Mucosa of gallbladder (tissue), 1 donor: ENCODE measurements at regions not wholly inside any gene's neighbourhood (a gene's known extent, or its start where the extent isn't known, plus 50 kb on each side); places are given as distances from the start of the nearest gene placed in this dataset.
"Not testable (repeated sequence)": the region's sequence is repeated elsewhere in the genome, so short reads cannot be mapped to it uniquely, and the experiment has no call there.

Source experiments
- DNase-seq: peaks from one replicate; pipeline ENCODE4 v3.0.0-alpha.2; 2020; ENCODE audit warnings: low spot score
- donor health status: DM: no; HTN: no; CAD: no.

DNA sequence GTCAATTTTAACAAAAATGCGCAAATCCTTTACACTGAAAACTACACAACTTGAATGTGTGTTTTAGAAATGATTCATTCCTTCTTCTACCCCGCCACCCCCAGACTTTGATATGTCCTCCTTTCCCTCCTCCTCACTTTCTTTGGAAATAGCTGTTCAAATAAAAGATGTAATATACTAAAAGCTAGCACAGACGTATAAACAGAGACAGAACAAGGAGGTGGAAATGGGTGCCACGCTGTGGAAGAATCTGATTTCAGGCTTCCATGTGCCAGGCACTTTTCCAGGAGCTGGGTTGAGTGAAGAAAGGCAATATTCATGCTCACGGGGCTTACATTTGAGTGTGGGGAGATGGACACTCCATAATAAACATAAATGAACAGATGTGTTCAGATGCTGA lies 246.6 kb downstream of the ZNF92 start:
- not testable (repeated sequence) for DNase-seq

DNA sequence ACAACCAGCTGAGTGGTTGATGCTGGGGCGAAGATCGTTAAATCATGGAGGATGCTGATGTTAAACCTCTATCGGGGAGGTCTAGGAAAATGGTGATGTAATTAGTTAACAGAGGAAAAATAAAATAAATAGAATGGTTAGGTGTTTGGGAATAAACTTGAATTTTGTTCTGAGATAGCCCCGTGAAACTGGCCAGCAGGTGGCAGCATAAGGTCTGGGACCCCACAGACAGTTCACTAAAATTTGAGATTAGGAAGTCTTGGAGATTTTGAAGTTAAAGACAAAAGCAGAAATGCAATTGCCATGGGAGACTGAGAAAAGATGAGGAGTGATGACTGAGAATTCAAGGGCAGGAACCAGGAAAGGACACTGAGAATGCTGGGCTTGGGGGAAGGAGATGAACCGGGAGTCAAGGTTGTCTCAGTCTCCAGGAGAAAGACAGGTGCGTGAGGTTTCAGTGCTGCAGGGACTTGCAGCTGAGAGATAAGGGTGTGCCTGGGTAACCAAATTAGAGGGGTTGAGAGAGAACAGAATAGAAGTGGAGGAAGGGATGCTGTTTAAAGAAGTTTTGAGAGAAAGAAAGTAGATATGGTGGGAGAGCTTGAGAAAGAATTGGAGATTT lies 248.0 kb downstream of the ZNF92 start:
- peak; percentile 38 for DNase-seq

DNA sequence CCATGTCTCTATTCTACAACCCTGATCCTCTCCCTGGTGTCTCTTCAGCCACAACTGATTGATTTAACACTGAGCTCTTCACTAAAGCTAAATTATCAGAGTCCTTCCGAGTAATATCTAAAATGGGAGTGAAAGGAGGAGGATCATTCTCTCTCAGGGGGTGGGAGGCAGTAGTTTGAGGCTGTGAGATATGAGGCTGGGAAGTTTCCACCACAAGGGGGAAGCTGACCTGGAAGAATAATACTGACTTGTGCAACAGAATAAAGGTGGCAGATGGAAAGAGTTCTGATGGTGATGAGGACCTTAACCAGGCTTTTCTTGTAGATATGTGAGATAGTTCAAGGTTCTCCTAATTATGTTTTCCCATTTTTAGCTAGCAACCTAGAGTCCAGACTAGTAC lies 241.6 kb upstream of the VKORC1L1 start:
- not testable (repeated sequence) for DNase-seq

DNA sequence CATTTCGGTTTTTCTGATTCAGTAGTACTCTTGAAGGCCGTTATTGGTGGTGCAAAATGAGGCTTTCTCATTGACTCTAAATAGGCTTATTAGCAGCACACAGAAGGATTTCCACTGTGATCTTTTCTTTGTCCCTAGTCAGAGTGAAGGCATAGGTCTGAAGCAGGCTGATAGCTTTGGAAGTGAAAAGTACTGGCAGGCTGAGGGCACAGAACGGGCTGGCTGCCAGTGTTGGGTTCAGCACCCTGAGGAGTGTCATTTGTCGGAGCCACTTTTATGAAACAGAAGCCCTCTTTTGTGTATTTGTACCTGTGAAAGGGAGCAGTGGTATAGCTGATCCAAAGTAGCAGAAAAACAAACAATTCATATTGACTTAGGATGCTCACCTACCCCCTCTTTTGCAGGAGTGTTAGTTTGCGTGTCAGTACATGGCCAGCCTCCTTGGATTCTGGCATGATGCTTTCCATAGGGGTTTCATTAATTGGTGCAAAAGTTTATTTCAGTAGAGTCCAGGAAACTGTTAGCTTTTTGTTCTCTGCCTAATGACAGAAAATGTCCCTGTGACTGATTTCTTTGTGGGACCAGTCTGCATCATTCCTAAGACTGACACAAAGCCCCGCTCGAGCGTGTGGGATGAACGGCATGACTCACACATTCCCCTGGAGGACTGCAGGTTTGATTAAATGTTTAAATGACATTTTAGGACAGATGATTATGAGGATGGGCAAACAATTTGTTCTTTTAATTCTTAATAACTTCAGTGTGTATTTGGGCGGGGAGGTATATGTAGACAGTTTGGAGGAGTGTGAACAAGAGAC lies 239.1 kb upstream of the VKORC1L1 start:
- not testable (repeated sequence) for DNase-seq

DNA sequence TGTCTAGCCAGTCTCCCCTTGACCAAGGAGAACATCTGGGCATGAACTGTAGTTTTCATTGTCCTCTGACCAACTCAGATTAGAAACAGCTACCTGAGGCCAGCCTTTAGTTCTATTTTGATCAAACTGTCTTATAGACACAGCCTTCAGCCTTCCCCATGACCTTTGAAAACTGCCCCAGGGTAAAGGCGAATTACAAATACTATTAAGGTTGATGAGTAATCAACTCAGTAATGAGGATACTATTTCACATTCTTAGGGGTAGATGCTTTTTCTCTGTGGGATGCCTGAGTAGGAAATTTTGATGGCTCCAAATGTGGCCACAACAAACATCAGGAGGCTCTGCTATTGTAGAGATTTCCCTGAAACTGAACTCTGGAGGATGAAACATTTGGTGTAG lies 234.0 kb upstream of the VKORC1L1 start:
- DNase-seq: not testable (repeated sequence)

DNA sequence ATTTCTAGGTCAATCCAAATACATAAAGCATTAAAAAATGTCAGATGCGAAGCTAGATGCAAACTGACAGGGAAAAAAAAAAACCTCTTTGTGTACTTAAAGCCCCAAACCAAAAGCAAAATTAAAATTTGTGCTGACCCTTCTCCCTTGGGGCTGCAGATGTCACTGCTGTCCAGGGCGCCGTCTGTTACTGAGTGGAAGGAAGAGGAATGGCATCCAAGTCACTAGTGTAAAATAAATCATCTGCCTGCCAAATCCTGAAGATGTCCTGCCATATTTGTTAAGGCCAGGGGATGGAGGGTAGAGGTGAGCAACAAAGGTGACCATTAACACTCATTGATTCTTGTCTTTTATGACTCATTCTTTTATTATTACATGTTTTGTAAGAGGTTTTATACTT lies 233.2 kb upstream of the VKORC1L1 start:
- not testable (repeated sequence) for DNase-seq

DNA sequence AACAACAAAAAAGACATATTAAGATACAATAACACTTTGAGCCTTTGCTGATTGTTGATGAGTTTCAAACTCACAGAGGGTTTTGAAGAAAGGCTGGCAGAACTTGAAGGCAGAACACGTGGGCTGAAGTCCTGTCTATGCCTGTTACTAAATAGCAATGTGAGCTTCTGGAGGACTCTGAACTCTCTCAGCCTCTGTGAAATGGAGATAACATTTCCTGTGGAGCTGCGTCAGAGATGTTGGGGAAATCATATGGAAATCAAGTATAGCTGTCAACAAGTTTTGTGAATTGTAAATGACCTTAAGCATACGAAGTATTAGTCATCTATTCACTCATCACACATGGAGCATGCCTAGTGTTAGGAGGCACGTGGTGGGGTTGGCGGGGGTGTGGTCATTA lies 229.4 kb upstream of the VKORC1L1 start:
- not testable (repeated sequence) for DNase-seq

DNA sequence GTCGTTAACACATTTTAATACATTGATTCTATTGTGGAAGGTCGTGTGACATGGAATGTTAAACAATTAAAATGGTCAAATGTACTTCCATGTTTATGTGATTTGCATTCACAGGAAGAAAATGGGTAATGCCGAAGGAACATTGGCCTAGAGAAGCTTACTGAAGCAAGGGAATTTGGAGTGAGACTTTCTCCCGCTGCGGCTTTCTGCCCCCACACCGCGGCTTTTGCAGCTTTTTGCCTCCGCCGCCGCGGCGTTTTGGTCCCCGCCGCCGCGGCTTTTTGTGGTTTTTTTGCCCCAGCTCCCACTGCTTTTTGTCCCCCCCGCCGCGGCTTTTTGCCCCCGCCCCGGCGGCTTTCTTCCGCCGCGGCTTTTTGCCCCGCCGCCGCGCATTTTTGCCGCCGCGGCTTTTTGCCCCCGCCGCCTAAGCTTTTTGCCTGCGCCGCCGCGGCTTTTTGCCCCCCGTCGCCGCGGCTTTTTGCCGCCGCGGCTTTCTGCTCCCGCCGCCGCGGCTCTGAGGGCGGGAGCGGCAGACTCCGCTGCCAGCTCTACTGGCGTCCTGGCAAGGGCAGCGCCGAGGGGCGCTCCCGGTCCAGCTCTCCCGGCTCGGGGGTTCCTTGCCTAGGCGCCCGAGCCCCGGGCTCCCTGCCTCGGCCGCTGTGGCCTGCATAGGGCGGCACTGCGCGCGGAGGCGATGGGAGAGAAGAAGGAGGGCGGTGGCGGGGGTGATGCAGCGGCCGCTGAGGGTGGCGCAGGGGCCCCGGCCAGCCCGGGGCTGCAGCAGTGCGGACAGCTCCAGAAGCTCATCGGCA lies 225.5 kb upstream of the VKORC1L1 start:
- not testable (repeated sequence) for DNase-seq

DNA sequence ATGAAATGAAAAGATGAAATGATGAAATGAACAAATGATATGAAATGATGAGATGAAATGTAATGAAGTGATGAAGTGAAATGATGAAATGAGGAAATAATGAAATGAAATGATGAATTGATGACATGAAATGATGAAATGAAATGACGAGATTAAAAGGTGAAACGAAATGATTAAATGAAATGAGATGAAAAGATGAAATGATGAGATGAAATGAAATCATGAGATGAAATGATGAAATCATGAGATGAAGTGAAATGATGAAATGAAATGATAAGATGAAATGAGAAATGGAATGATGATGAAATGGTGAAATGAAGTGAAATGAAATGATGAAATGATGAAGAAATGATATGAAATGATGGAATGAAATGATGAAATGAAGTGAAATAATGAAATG lies 221.7 kb upstream of the VKORC1L1 start:
- DNase-seq: not testable (repeated sequence)

DNA sequence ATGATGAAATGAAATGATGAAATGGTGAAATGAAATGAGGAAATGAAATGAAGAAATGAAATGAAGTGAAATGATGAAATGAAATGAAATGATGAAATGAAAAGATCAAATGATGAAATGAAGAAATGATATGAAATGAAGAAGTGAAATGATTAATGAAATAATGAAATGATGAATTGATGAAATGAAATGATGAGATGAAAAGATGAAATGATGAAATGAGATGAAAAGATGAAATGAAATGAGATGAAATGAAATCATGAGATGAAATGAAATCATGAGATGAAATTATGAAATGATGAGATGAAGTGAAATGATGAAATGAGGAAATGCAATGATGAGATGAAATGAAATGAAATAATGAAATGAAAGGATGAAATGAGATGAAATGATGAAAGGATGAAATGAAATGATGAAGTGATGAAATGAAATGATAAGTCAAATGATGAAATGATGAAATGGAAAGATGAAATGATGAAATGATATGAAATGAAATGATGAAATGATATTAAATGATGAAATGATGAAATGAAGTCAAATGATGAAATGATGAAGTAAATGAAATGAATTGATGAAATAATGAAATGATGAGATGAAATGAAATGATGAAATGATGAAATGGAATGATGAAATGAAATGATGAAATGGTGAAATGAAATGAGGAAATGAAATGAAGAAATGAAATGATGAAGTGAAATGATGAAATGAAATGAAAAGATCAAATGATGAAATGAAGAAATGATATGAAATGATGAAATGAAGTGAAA lies 220.9 kb upstream of the VKORC1L1 start:
- DNase-seq: not testable (repeated sequence)

DNA sequence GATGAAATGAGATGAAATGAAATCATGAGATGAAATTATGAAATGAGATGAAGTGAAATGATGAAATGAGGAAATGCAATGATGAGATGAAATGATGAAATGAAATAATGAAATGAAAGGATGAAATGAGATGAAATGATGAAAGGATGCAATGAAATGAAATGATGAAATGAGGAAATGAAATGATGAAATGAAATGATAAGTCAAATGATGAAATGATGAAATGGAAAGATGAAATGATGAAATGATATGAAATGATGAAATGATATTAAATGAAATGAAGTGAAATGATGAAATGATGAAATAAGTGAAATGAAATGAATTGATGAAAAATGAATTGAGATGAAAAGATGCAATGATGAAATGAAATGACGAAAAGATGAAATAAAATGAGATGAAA lies 220.2 kb upstream of the VKORC1L1 start:
- not testable (repeated sequence) for DNase-seq

DNA sequence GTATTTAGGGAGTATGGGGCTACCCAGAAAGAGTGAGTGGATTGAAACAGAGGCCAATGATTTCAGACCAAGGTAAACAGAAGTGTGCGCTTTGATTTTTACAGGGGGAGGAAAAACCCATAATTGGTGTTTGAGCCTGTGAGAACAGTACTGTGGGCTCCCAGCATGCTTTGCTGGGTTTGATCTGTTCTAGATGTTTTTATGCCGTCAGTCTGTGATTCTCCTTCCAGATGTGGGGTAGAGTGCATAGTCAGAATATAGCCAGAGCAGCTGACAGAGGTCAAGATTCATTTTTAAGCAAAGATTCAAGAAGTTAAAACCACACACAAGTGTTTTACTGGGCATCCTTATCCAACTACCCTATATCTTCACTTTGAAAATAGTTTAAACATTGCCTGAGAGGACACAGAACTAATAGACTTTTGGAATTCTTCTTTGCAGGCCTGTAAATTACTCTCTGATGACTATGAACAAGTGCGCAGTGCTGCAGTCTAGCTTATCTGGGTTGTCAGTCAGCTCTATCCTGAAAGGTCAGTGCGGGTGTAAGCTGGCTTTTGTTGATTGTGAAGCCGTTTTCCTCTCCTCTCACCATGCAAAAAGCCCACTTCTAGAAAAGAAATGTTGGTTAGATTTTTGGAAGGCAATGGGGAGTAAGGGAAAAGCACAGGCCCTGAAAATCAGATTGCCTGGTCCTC lies 216.2 kb upstream of the VKORC1L1 start:
- DNase-seq: not testable (repeated sequence)

DNA sequence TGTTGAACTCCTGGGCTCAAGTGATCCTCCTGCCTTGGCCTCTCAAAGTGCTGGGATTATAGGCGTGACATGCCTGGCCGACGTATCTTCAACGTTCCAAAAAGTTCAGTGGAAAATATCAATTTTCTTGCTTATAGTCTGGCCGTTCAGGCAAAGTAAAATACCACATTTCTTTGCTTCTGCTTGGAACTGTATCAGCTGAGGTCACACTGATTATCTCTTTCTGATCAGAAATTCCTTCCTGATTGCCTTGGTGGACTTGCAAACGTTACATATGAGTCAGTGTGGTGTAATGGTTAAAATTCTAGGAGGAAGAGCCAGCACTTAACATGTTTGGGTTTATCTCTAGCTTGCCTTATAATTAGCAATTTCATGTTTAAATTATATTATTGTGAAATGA lies 189.5 kb upstream of the VKORC1L1 start:
- not testable (repeated sequence) for DNase-seq

DNA sequence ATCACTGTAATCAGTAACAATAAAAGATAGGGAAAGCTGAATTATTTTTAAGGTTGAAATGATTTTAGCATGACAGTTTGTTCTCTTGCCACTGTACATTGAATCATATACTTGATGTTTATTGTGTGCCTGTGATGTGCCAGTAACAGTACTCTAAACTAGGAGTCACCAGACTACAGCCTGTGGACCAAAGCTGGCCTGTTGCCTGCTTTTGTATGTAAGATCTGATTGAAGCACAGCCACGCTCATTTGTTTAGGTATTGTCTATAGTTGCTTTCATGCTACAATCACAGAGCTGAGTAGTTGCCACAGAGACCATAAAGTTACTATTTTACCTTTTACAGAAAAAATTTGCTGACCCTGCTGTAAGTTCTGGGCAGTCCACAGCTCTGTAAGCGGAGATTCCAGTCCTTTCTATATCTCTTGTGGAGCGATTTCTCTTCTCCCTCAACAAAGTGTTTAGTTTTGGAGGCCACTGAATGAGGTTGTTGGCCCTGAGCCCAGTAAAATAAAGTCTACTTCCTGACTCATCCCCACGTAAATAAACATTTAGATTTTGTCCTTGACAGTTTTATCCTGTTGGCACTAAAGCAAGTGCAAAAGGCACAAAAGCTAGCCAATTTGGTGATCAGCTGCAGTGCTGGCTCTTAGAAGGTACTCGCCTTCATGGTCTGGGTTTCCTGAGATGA lies 173.7 kb upstream of the VKORC1L1 start:
- DNase-seq: not testable (repeated sequence)

DNA sequence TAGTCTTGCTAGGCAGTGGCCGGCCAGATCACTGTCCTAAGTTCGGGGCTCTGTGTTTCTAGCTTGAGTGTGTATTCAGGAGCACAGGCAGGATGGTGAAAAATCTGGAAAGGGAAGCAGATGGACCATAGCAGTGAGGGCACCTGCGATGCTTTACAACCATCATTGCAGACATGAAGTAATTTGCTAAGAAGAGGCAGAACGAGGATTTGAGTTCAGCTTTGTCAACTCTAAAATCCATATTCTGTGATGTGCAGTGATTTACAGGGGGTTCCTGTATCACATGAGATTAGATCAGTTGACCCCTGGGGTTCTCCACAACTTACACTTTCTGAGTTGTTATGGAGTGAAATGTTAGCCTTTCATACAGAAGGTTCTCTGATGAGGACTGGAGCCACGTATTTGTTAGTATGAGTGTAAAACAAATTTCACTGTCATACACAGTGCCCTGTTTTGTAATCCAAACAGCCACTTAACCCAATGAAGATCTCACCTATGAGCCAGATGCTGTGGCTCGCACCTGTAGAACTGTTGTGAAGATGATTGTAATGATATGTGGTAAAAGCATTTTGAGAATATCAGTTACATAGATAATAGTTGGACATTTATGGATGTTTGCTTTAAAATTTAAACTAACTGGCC lies 173.0 kb upstream of the VKORC1L1 start:
- DNase-seq: not testable (repeated sequence)

DNA sequence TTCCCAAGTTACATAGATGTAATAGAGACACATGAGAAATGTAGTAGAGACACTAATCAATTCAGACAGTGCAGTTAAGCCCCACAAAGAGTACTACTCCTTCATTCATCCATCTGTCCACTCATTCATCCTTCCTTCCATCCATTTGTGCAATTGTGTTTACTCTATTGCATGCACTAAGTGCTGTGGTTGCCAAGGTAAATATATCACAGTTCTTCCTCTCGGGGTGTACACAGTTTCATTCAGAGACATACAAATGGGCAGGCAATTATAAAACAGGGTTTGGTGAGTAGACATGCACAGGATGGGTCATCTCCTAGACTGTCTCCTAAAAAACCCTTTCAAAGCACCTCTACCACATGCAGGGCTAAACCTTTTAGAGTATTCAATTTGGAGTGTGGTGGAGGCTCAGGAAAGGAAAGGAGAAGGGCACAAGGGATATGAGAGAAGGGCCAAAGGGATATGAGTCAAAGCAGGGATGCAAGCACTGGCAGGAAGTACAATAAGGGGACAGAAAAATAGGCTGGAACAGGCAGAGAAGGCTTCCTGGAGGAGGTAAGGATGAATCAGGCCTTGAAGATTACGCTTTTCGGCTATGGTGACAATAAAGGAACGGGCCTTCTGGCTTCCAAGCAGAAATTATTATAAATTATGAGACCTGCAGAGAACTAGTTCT lies 153.6 kb upstream of the VKORC1L1 start:
- not testable (repeated sequence) for DNase-seq

DNA sequence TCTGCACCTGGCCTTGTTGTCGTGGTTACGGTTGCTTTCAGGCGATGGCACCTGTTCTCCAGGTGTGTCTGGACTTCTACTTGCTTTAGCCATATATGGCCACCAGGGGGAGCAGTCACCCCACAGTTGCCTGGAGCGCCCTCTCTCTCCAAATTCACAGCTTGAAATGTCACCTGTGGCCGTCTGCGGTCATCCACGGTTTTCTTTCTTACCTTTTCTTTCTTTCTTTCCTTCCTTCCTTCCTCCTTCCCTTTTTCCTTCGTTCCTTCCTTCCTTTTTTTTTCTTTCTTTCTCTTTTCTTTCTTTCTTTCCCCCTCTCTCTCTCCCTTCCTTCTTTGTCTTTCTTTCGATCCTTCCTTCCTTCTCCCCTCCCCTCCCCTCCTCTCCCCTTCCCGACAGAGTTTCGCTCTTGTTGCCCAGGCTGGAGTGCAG lies 150.5 kb upstream of the VKORC1L1 start:
- DNase-seq: peak; percentile 66

DNA sequence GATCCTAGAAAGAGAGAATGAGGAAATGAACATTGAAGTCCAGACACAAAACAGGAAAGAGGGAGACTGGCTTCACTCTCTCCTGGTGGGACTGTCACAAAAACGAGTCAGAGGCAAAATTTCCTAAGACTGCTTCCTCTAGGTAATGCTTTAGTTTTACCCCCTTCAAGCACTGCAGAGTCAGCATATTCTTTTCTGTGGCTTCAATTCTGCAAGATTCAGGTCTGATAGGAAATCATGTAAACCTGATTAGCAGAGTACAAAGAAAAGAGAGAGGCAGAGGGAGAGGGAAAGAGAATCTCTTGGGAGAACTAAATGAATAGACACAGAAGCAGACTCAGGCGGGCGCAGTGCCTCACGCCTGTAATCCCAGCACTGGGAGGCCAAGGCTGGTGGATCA lies 145.7 kb upstream of the VKORC1L1 start:
- DNase-seq: not testable (repeated sequence)

DNA sequence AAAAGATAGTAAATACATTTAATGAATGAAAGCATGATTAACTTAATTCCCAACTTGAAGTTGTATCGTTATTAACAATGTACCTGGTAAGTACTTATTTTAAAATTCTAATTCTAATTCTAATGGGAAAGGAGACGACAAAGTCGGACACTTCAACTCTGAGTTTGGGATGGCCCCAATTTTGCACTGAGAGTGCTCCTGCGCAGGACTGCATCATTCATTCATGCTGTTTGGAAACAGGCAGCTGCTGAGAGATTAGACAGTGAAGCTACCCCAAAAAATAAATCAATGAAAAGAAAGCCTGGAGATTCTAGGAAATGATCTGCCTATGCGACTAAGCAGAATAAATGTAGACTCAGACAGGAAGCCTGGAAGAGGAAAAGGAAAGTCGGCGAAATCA lies 141.7 kb upstream of the VKORC1L1 start:
- DNase-seq: no peak
